ENCODE measurements at regions not wholly inside any gene's neighbourhood (a gene's known extent, or its start where the extent isn't known, plus 50 kb on each side); places are given as distances from the start of the nearest gene placed in this dataset.

GRCh38 chr1:244246334-244246733 lies 195.3 kb downstream of the ZBTB18 start:
- DNase-seq, result no peak
- ChIA-PET POLR2A (no interaction called here), CTCF (no interaction called here)
- peaks cover 6 to 12% (median 10%) of the 10 kb centered on the region in 7 donors for H3K4me1 Mint-ChIP-seq
- no peaks in the 10 kb centered on the region for H3K4me1 ChIP-seq (ENCODE audit: control insufficient read depth in 2 of 2, insufficient read depth in 2 of 2, low read length in 2 of 2)
- H3K27me3 ChIP-seq (ENCODE audit: control insufficient read depth in 2 of 2, insufficient read depth in 2 of 2, low read length in 2 of 2), result no peaks in the 10 kb centered on the region
- no peaks in the 10 kb centered on the region for H3K9me3 ChIP-seq (ENCODE audit: control insufficient read depth in 2 of 3, low read length in 3 of 3)
- no peaks in the 10 kb centered on the region for H3K9me3 Mint-ChIP-seq
- H3K27ac Mint-ChIP-seq, result no peak overlapping the region
- ATAC-seq, result peak; percentile 32
- no peak overlapping the region for H3K4me3 ChIP-seq (ENCODE audit: low read length)
- no peak overlapping the region for H3K27ac ChIP-seq (ENCODE audit: low read depth, low read length)
- H3K36me3 ChIP-seq (ENCODE audit: control insufficient read depth in 2 of 3, insufficient read depth in 3 of 3, low read length in 3 of 3), result no peaks in the 10 kb centered on the region
- no peak overlapping the region for H3K4me3 Mint-ChIP-seq
- H3K27me3 Mint-ChIP-seq, result peaks cover 0 to 5% (median 0%) of the 10 kb centered on the region in 5 donors
- intact Hi-C loops (cut with micrococcal nuclease), result loop anchor here in 1 of 2 donors (10.0 kb wide), 1 partner anchor 112 kb away; no protein-coding TSS in a partner anchor
- H3K36me3 Mint-ChIP-seq, result no peaks in the 10 kb centered on the region

- no peaks in the 10 kb centered on the region for H3K4me1 ChIP-seq (ENCODE audit: control insufficient read depth in 2 of 2, insufficient read depth in 2 of 2, low read length in 2 of 2)
- no peaks in the 10 kb centered on the region for H3K9me3 ChIP-seq (ENCODE audit: control insufficient read depth in 2 of 3, low read length in 3 of 3)
- DNase-seq, result no peak
- no peaks in the 10 kb centered on the region for H3K36me3 ChIP-seq (ENCODE audit: control insufficient read depth in 2 of 3, insufficient read depth in 3 of 3, low read length in 3 of 3)
- no peak overlapping the region for H3K4me3 ChIP-seq (ENCODE audit: low read length)
- no peaks in the 10 kb centered on the region for H3K36me3 Mint-ChIP-seq
- no peak overlapping the region for H3K27ac Mint-ChIP-seq
- ATAC-seq, result no peak
- peaks cover 0 to 11% (median 0%) of the 10 kb centered on the region in 7 donors for H3K4me1 Mint-ChIP-seq
- H3K9me3 Mint-ChIP-seq, result peaks cover 0 to 1% (median 0%) of the 10 kb centered on the region in 11 donors
- ChIA-PET POLR2A (interaction anchor here (1.6 kb wide), 1 partner anchor 10 kb away, joined by 4 read pairs; no protein-coding TSS in a partner anchor), CTCF (no interaction called here)
- H3K4me3 Mint-ChIP-seq, result no peak overlapping the region
- H3K27me3 ChIP-seq (ENCODE audit: control insufficient read depth in 2 of 2, insufficient read depth in 2 of 2, low read length in 2 of 2), result no peaks in the 10 kb centered on the region
- intact Hi-C loops (cut with micrococcal nuclease), result loop anchor here in 1 of 2 donors (10.0 kb wide), 1 partner anchor 114 kb away; no protein-coding TSS in a partner anchor
- peaks cover 0 to 5% (median 0%) of the 10 kb centered on the region in 5 donors for H3K27me3 Mint-ChIP-seq
- no peak overlapping the region for H3K27ac ChIP-seq (ENCODE audit: low read depth, low read length)
These were observed 197.3 kb downstream of the ZBTB18 start for GRCh38 chr1:244248426-244248825.

GRCh38 chr1:244252211-244252610 lies 199.5 kb downstream of the ADSS2 start:
- intact Hi-C loops (cut with micrococcal nuclease), result no loop called here
- POLR2A ChIA-PET, result no interaction called here
- Histone ChIP-seq H3K9me3 (ENCODE audit: control insufficient read depth in 2 of 3, low read length in 3 of 3) (no peaks in the 10 kb centered on the region), H3K36me3 (ENCODE audit: control insufficient read depth in 2 of 3, insufficient read depth in 3 of 3, low read length in 3 of 3) (no peaks in the 10 kb centered on the region), H3K4me1 (ENCODE audit: control insufficient read depth in 2 of 2, insufficient read depth in 2 of 2, low read length in 2 of 2) (no peaks in the 10 kb centered on the region), H3K27ac (ENCODE audit: low read depth, low read length) (no peak overlapping the region), H3K4me3 (ENCODE audit: low read length) (no peak overlapping the region), H3K27me3 (ENCODE audit: control insufficient read depth in 2 of 2, insufficient read depth in 2 of 2, low read length in 2 of 2) (no peaks in the 10 kb centered on the region)
- peaks cover 0 to 9% (median 4%) of the 10 kb centered on the region in 7 donors for H3K4me1 Mint-ChIP-seq
- no peak overlapping the region for H3K27ac Mint-ChIP-seq
- ATAC-seq (no peak), DNase-seq (no peak)
- peaks cover 0 to 3% (median 0%) of the 10 kb centered on the region in 5 donors for H3K36me3 Mint-ChIP-seq
- peaks cover 0 to 4% (median 0%) of the 10 kb centered on the region in 5 donors for H3K27me3 Mint-ChIP-seq
- no peak overlapping the region for H3K4me3 Mint-ChIP-seq
- H3K9me3 Mint-ChIP-seq, result peaks cover 0 to 5% (median 2%) of the 10 kb centered on the region in 11 donors
- CTCF ChIA-PET, result no interaction called here

- no peak overlapping the region for H3K27ac Mint-ChIP-seq
- peaks cover 0 to 5% (median 2%) of the 10 kb centered on the region in 11 donors for H3K9me3 Mint-ChIP-seq
- Histone ChIP-seq H3K4me1 (ENCODE audit: control insufficient read depth in 2 of 2, insufficient read depth in 2 of 2, low read length in 2 of 2) (no peaks in the 10 kb centered on the region), H3K36me3 (ENCODE audit: control insufficient read depth in 2 of 3, insufficient read depth in 3 of 3, low read length in 3 of 3) (no peaks in the 10 kb centered on the region), H3K9me3 (ENCODE audit: control insufficient read depth in 2 of 3, low read length in 3 of 3) (no peaks in the 10 kb centered on the region), H3K4me3 (ENCODE audit: low read length) (no peak overlapping the region), H3K27me3 (ENCODE audit: control insufficient read depth in 2 of 2, insufficient read depth in 2 of 2, low read length in 2 of 2) (no peaks in the 10 kb centered on the region), H3K27ac (ENCODE audit: low read depth, low read length) (no peak overlapping the region)
- H3K27me3 Mint-ChIP-seq, result peaks cover 0 to 4% (median 0%) of the 10 kb centered on the region in 5 donors
- no peak for DNase-seq
- ATAC-seq, result peak; percentile 92
- POLR2A ChIA-PET, result no interaction called here
- H3K36me3 Mint-ChIP-seq, result peaks cover 0 to 3% (median 0%) of the 10 kb centered on the region in 5 donors
- no peak overlapping the region for H3K4me3 Mint-ChIP-seq
- CTCF ChIA-PET, result no interaction called here
- peaks cover 0 to 7% (median 4%) of the 10 kb centered on the region in 7 donors for H3K4me1 Mint-ChIP-seq
- intact Hi-C loops (cut with micrococcal nuclease), result no loop called here
These were observed 197.2 kb downstream of the ADSS2 start for GRCh38 chr1:244254467-244254866.

GRCh38 chr1:244255426-244255965 lies 196.2 kb downstream of the ADSS2 start:
- Histone ChIP-seq H3K36me3 (ENCODE audit: control insufficient read depth in 2 of 3, insufficient read depth in 3 of 3, low read length in 3 of 3) (no peaks in the 10 kb centered on the region), H3K4me3 (ENCODE audit: low read length) (no peak overlapping the region), H3K27me3 (ENCODE audit: control insufficient read depth in 2 of 2, insufficient read depth in 2 of 2, low read length in 2 of 2) (no peaks in the 10 kb centered on the region), H3K27ac (ENCODE audit: low read depth, low read length) (no peak overlapping the region), H3K9me3 (ENCODE audit: control insufficient read depth in 2 of 3, low read length in 3 of 3) (no peaks in the 10 kb centered on the region), H3K4me1 (ENCODE audit: control insufficient read depth in 2 of 2, insufficient read depth in 2 of 2, low read length in 2 of 2) (no peaks in the 10 kb centered on the region)
- ChIA-PET POLR2A (no interaction called here), CTCF (interaction anchor here (0.7 to 1.1 kb wide), 2 partner anchors 17 to 889 kb away, joined by 3 to 4 read pairs; no protein-coding TSS in a partner anchor)
- Mint-ChIP-seq H3K9me3 (peaks cover 0 to 5% (median 2%) of the 10 kb centered on the region in 11 donors), H3K4me3 (peak overlapping the region in 1 of 10 donors; percentile 46), H3K4me1 (peaks cover 0 to 7% (median 4%) of the 10 kb centered on the region in 7 donors), H3K36me3 (peaks cover 0 to 3% (median 0%) of the 10 kb centered on the region in 5 donors), H3K27me3 (peaks cover 0 to 4% (median 0%) of the 10 kb centered on the region in 5 donors), H3K27ac (no peak overlapping the region)
- ATAC-seq (no peak), DNase-seq (no peak)
- intact Hi-C loops (cut with micrococcal nuclease), result no loop called here

GRCh38 chr1:244256086-244256676 lies 195.5 kb downstream of the ADSS2 start:
- Mint-ChIP-seq H3K9me3 (peaks cover 0 to 5% (median 2%) of the 10 kb centered on the region in 11 donors), H3K4me1 (peaks cover 0 to 7% (median 4%) of the 10 kb centered on the region in 7 donors), H3K36me3 (peaks cover 0 to 3% (median 0%) of the 10 kb centered on the region in 5 donors), H3K27me3 (peaks cover 0 to 4% (median 3%) of the 10 kb centered on the region in 5 donors), H3K27ac (no peak overlapping the region), H3K4me3 (no peak overlapping the region)
- DNase-seq (no peak), ATAC-seq (no peak)
- no peaks in the 10 kb centered on the region for H3K27me3 ChIP-seq (ENCODE audit: control insufficient read depth in 2 of 2, insufficient read depth in 2 of 2, low read length in 2 of 2)
- CTCF ChIA-PET, result interaction anchor here (0.7 to 1.1 kb wide), 2 partner anchors 16 to 889 kb away, joined by 3 to 4 read pairs; no protein-coding TSS in a partner anchor
- H3K4me1 ChIP-seq (ENCODE audit: control insufficient read depth in 2 of 2, insufficient read depth in 2 of 2, low read length in 2 of 2), result no peaks in the 10 kb centered on the region
- no peak overlapping the region for H3K4me3 ChIP-seq (ENCODE audit: low read length)
- intact Hi-C loops (cut with micrococcal nuclease), result no loop called here
- no peaks in the 10 kb centered on the region for H3K9me3 ChIP-seq (ENCODE audit: control insufficient read depth in 2 of 3, low read length in 3 of 3)
- H3K36me3 ChIP-seq (ENCODE audit: control insufficient read depth in 2 of 3, insufficient read depth in 3 of 3, low read length in 3 of 3), result no peaks in the 10 kb centered on the region
- no peak overlapping the region for H3K27ac ChIP-seq (ENCODE audit: low read depth, low read length)
- POLR2A ChIA-PET, result no interaction called here
